Lower lobe of right lung (tissue), 2 donors: ENCODE measurements at regions not wholly inside any gene's neighbourhood (a gene's known extent, or its start where the extent isn't known, plus 50 kb on each side); places are given as distances from the start of the nearest gene placed in this dataset.
"Not testable (repeated sequence)": the region's sequence is repeated elsewhere in the genome, so short reads cannot be mapped to it uniquely, and the experiment has no call there.

Source experiments
- ATAC-seq, 2 donors: fragments of 200-7000 bp; cut with Tn5 transposase; one replicate each; pipeline ENCODE4 v1.9.1; 2020 to 2022; ENCODE audit warnings: mild to moderate bottlenecking in 2 of 2, moderate library complexity in 2 of 2
- DNase-seq: peaks from one replicate; pipeline ENCODE4 v3.0.0-alpha.2; 2020
- H3K27ac ChIP-seq: fragments of 200-600 bp; one replicate; pipeline ENCODE4 v1.8.0; 2022
- H3K27me3 ChIP-seq: fragments of 200-600 bp; one replicate; pipeline ENCODE4 v1.8.0; 2022; ENCODE audit warnings: low read depth
- H3K36me3 ChIP-seq: fragments of 200-600 bp; one replicate; pipeline ENCODE4 v1.8.0; 2022; ENCODE audit warnings: mild to moderate bottlenecking
- H3K4me1 ChIP-seq: fragments of 200-600 bp; one replicate; pipeline ENCODE4 v1.8.0; 2022
- H3K4me3 ChIP-seq: fragments of 200-600 bp; one replicate; pipeline ENCODE4 v1.8.0; 2022; ENCODE audit warnings: mild to moderate bottlenecking
- H3K9me3 ChIP-seq: fragments of 200-600 bp; one replicate; pipeline ENCODE4 v1.8.0; 2022
- intact Hi-C: fragments of 100-400 bp; cut with DNase I; formaldehyde crosslinking; loops from one replicate; pipeline ENCODE4 v1.11.0; 2022
- TF ChIP-seq, protein P1 (sequence below): fragments of 200-600 bp; IDR thresholded peaks from one replicate; pipeline ENCODE4 v1.8.0; 2022; ENCODE audit warnings: antibody characterized with exemption, mild to moderate bottlenecking
- donor health status: DM: no; HTN: yes; CAD: no; lungs with severe emphysema.

- intact Hi-C loops = loop anchor here (10.0 kb wide), 1 partner anchor 489 kb away; no protein-coding TSS in a partner anchor
- DNase-seq = no peak
- peak; percentile 58 to 59 for ATAC-seq
These were observed 998.8 kb downstream of the MAT2B start for GRCh38 chr5:164504141-164504772.

DNA sequence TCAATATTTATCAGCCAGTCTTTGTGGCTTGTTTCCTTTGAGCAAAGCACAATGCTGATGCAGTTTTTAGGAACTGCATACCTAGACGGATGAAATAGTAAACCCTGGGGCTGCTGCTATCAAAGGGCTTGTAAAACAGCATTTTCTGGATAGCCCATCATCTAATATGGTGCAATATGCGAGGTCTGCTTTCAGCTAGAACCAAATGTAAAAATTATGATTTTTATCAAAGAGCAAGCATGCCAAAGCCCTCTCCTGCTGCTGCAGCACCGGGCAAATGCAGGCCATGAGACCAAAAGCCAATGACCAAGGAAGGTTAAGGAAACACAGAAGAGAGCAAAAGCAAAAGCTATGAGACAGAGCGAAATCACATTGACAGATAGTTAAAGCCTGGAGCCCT is 1000.4 kb downstream of the MAT2B start:
- no peak overlapping the region for H3K27ac ChIP-seq
- H3K4me3 ChIP-seq = no peak overlapping the region
- intact Hi-C loops = loop anchor here (10.0 kb wide), 1 partner anchor 491 kb away; no protein-coding TSS in a partner anchor
- H3K27me3 ChIP-seq = no peaks in the 10 kb centered on the region
- H3K36me3 ChIP-seq = no peaks in the 10 kb centered on the region
- no peaks in the 10 kb centered on the region for H3K9me3 ChIP-seq
- TF ChIP-seq, protein P1, sequence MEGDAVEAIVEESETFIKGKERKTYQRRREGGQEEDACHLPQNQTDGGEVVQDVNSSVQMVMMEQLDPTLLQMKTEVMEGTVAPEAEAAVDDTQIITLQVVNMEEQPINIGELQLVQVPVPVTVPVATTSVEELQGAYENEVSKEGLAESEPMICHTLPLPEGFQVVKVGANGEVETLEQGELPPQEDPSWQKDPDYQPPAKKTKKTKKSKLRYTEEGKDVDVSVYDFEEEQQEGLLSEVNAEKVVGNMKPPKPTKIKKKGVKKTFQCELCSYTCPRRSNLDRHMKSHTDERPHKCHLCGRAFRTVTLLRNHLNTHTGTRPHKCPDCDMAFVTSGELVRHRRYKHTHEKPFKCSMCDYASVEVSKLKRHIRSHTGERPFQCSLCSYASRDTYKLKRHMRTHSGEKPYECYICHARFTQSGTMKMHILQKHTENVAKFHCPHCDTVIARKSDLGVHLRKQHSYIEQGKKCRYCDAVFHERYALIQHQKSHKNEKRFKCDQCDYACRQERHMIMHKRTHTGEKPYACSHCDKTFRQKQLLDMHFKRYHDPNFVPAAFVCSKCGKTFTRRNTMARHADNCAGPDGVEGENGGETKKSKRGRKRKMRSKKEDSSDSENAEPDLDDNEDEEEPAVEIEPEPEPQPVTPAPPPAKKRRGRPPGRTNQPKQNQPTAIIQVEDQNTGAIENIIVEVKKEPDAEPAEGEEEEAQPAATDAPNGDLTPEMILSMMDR = no peak
- ATAC-seq (no peak), DNase-seq (no peak)
- no peaks in the 10 kb centered on the region for H3K4me1 ChIP-seq

More at GRCh38 chr5:164504141-164504772, 998.8 kb downstream of the MAT2B start:
- H3K36me3 ChIP-seq = no peaks in the 10 kb centered on the region
- no peak overlapping the region for H3K27ac ChIP-seq
- H3K27me3 ChIP-seq = no peaks in the 10 kb centered on the region
- H3K4me1 ChIP-seq = no peaks in the 10 kb centered on the region
- H3K9me3 ChIP-seq = no peaks in the 10 kb centered on the region
- no peak overlapping the region for H3K4me3 ChIP-seq
- TF ChIP-seq, protein P1 = peak; percentile 73

GRCh38 chr5:164518067-164518740 is 1012.8 kb downstream of the MAT2B start:
- intact Hi-C loops = no loop called here
- Histone ChIP-seq H3K9me3 (no peaks in the 10 kb centered on the region), H3K4me1 (no peaks in the 10 kb centered on the region), H3K4me3 (no peak overlapping the region), H3K36me3 (no peaks in the 10 kb centered on the region), H3K27me3 (no peaks in the 10 kb centered on the region), H3K27ac (no peak overlapping the region)
- TF ChIP-seq, protein P1 = no peak
- DNase-seq (no peak), ATAC-seq (no peak)

DNA sequence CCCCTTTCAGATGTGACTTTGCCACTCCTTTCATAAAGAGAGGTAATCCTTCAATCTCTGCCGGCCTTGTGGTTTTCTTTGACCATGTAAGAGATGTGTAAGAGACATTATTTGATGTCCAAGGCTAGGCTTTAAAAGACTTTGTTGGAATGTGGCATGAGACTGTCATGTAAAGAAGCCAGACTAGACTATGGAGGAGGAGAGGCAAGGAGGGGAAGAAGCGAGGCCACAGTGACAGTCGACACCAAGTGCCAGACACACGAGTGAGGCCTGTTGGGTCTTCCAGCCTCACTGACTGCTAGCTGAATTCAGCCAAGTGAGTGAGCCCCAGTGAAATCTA is 1013.3 kb downstream of the MAT2B start:
- no peaks in the 10 kb centered on the region for H3K27me3 ChIP-seq
- intact Hi-C loops = no loop called here

GRCh38 chr5:164532235-164532900 is 1026.9 kb downstream of the MAT2B start:
- DNase-seq (no peak), ATAC-seq (no peak)
- Histone ChIP-seq H3K36me3 (no peaks in the 10 kb centered on the region), H3K9me3 (no peaks in the 10 kb centered on the region), H3K4me1 (no peaks in the 10 kb centered on the region), H3K27ac (no peak overlapping the region), H3K4me3 (no peak overlapping the region), H3K27me3 (no peaks in the 10 kb centered on the region)
- TF ChIP-seq, protein P1 = no peak
- intact Hi-C loops = no loop called here

More for the DNA sequence above, 1013.3 kb downstream of the MAT2B start:
- Histone ChIP-seq H3K4me3 (no peak overlapping the region), H3K4me1 (no peaks in the 10 kb centered on the region), H3K27ac (no peak overlapping the region), H3K36me3 (no peaks in the 10 kb centered on the region), H3K9me3 (no peaks in the 10 kb centered on the region)
- DNase-seq (no peak), ATAC-seq (no peak)
- TF ChIP-seq, protein P1 = no peak

DNA sequence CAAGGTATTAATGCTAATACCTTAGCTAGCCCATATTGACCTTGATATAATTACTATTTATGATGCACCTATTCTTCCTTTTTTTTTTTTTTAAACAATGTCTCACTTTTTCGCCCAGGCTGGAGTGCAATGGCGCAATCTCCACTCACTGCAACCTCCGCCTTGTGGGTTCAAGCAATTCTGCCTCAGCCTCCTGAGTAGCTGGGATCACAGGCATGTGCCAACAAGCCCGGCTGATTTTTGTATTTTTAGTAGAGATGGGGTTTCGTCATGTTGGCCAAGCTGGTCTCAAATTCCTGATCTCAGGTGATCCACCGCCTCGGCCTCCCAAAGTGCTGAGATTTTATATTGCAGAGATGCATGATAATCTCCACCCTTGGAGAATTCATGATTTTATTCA is 1028.0 kb downstream of the MAT2B start:
- ATAC-seq, H3K4me1 ChIP-seq, intact Hi-C loops, H3K27ac ChIP-seq, H3K27me3 ChIP-seq, DNase-seq, H3K4me3 ChIP-seq, H3K36me3 ChIP-seq, H3K9me3 ChIP-seq: not testable (repeated sequence)
